ENCODE measurements at regions not wholly inside any gene's neighbourhood (a gene's known extent, or its start where the extent isn't known, plus 50 kb on each side); places are given as distances from the start of the nearest gene placed in this dataset.

DNA sequence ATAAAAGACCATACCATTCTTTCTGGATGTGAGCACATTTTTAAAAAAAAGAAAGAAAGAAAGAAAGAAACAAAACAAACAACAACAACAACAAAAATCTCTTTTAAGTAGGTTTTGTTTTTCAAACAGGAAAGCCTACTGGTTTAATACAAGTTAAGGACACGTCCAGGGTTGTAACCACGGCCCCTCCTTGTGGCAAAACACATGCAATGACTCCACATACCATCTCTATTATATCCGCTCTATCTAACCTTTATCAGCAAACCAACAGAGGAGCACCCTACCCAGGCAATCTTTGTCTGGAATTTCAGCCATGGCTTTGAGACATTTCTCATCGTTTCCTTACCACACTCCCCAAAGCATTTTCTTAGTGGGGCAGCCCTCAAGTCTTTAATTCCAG is 360.5 kb upstream of the TMPO start:
- H3K27ac ChIP-seq = no peak overlapping the region
- H3K36me3 ChIP-seq = no peaks in the 10 kb centered on the region
- no peak for DNase-seq (ENCODE audit: low spot score in 2 of 2)
- WGBS, 2 donors = 19 to 20% methylated on average over 4 of the region's 4 CpGs
- no peaks in the 10 kb centered on the region for H3K9me3 ChIP-seq
- no peaks in the 10 kb centered on the region for H3K4me1 ChIP-seq
- H3K4me3 ChIP-seq = no peak overlapping the region
- no peak for TF ChIP-seq EP300 (IDR thresholded peaks at IDR 0.05)
- TF ChIP-seq POLR2A (IDR thresholded peaks at IDR 0.05) = no peak
- TF ChIP-seq, protein P1, sequence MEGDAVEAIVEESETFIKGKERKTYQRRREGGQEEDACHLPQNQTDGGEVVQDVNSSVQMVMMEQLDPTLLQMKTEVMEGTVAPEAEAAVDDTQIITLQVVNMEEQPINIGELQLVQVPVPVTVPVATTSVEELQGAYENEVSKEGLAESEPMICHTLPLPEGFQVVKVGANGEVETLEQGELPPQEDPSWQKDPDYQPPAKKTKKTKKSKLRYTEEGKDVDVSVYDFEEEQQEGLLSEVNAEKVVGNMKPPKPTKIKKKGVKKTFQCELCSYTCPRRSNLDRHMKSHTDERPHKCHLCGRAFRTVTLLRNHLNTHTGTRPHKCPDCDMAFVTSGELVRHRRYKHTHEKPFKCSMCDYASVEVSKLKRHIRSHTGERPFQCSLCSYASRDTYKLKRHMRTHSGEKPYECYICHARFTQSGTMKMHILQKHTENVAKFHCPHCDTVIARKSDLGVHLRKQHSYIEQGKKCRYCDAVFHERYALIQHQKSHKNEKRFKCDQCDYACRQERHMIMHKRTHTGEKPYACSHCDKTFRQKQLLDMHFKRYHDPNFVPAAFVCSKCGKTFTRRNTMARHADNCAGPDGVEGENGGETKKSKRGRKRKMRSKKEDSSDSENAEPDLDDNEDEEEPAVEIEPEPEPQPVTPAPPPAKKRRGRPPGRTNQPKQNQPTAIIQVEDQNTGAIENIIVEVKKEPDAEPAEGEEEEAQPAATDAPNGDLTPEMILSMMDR (IDR thresholded peaks at IDR 0.05) = peak in 2 of 5 experiments; percentile 9 to 11
- no peaks in the 10 kb centered on the region for H3K27me3 ChIP-seq

DNA sequence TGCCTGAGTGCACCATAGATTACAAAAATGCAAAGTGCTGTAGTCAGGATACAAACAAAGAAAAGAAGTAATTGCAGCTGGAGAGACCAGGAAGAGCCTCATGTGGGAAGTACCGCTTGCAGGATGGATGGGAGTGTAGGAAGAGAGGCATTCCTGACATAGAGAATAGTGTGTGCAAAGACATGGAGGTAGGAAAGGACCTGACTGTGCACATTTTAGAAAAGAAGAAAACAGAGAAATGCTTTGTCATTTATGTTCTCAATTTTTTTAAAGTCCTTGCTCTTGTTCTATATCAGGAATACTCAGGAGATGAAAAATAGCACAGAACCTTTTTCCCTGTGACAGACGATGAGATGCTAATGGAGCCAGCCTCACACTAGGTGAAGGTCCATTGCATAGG is 358.7 kb upstream of the TMPO start:
- Histone ChIP-seq H3K27ac (no peak overlapping the region), H3K4me1 (no peaks in the 10 kb centered on the region), H3K36me3 (no peaks in the 10 kb centered on the region), H3K4me3 (no peak overlapping the region), H3K27me3 (no peaks in the 10 kb centered on the region), H3K9me3 (no peaks in the 10 kb centered on the region)
- DNase-seq (ENCODE audit: low spot score in 2 of 2) = no peak
- no peak for TF ChIP-seq POLR2A (IDR thresholded peaks at IDR 0.05)
- TF ChIP-seq, protein P1 (IDR thresholded peaks at IDR 0.05) = no peak
- no peak for TF ChIP-seq EP300 (IDR thresholded peaks at IDR 0.05)
- WGBS, 2 donors = 76 to 79% methylated on average over 2 of the region's 2 CpGs

DNA sequence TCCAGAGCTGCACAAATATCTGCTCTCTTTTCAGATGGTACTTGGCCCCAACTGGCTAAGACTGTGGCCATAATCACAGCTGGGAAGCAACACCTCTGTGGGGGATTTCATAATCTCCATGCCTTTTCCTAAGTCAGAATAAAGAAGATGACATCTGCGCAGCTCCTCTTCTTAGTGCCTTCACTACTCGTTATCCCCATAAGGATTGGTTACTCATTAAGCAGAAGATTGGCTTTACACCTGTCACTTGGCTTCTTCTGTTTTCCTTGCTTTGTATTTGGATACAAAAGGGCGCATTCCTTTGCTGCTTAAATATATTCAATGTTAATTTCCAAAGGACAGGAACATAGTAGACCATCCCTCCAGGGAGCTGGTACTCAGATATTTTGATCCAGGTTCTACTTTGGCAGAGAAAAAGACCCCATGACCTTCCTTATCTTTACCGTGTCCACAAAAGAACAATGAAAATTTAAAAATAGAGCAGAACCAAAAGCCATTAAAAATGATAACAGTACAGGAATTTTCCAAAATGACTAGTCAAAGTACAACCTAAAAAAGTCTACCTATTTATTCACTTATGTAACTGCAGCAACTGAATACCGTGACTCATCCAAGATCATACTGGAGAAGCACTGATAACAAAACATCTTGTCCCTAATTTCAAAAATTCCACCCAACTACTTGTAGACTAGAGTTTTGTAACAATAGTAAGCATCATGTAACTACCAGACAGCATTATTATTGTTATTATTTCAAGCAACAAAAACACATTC is 352.3 kb upstream of the TMPO start:
- no peak overlapping the region for H3K27ac ChIP-seq
- no peak overlapping the region for H3K4me3 ChIP-seq
- no peak for DNase-seq (ENCODE audit: low spot score in 2 of 2)
- no peaks in the 10 kb centered on the region for H3K36me3 ChIP-seq
- no peaks in the 10 kb centered on the region for H3K9me3 ChIP-seq
- no peak for TF ChIP-seq EP300 (IDR thresholded peaks at IDR 0.05)
- no peak for TF ChIP-seq POLR2A (IDR thresholded peaks at IDR 0.05)
- TF ChIP-seq, protein P1 (IDR thresholded peaks at IDR 0.05) = no peak
- no peaks in the 10 kb centered on the region for H3K27me3 ChIP-seq
- H3K4me1 ChIP-seq = no peaks in the 10 kb centered on the region
- WGBS, 2 donors = 70 to 71% methylated on average over 5 of the region's 5 CpGs

DNA sequence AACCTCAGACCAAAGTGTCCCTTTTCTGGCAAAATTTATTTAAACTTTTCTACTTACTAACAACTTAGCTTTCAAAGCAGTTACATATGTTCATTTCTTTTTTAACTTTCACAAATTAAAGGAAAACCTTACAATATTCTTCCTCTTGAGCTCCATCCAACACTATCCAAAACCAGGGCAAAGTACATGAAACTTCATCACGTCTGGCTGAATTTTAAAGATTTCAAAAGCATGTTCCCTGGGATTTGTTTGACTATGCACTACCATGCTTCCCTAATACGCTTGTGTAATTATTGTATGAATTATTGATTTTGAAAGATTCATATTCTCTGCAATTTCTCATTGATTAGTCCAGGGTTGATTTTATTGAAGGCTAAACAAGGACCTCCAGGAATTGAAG is 343.1 kb upstream of the TMPO start:
- no peak overlapping the region for H3K27ac ChIP-seq
- H3K4me1 ChIP-seq = no peaks in the 10 kb centered on the region
- TF ChIP-seq POLR2A (IDR thresholded peaks at IDR 0.05) (no peak), EP300 (IDR thresholded peaks at IDR 0.05) (no peak)
- TF ChIP-seq, protein P1 (IDR thresholded peaks at IDR 0.05) = no peak
- no peaks in the 10 kb centered on the region for H3K27me3 ChIP-seq
- no peak overlapping the region for H3K4me3 ChIP-seq
- 81 to 85% methylated on average over 2 of the region's 2 CpGs for WGBS, 2 donors
- DNase-seq (ENCODE audit: low spot score in 2 of 2) = no peak
- H3K36me3 ChIP-seq = no peaks in the 10 kb centered on the region
- no peaks in the 10 kb centered on the region for H3K9me3 ChIP-seq

DNA sequence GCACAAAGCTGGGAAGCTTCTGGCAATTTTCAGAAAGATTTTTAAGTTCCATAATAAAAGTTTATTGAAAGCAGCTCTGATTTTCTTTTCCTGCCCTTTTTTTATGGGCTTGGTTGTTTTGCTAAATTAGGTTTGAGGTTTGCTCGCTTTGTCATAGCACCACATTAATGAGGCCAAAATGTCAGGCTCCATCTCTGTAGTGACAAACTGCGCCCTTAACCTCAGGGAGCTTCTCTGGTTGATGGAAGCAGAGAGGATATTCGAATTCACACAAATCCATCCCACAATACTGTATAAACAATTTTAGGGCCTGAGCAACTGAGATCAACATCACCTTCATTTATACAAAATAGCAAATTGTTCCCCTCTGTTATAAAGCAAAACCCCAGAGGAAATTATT is 342.6 kb upstream of the TMPO start:
- no peak for DNase-seq (ENCODE audit: low spot score in 2 of 2)
- WGBS, 2 donors = 67 to 79% methylated on average over 3 of the region's 3 CpGs
- Histone ChIP-seq H3K4me3 (no peak overlapping the region), H3K9me3 (no peaks in the 10 kb centered on the region), H3K4me1 (no peaks in the 10 kb centered on the region), H3K27ac (no peak overlapping the region), H3K27me3 (no peaks in the 10 kb centered on the region), H3K36me3 (no peaks in the 10 kb centered on the region)
- TF ChIP-seq, protein P1 (IDR thresholded peaks at IDR 0.05) = no peak
- TF ChIP-seq EP300 (IDR thresholded peaks at IDR 0.05) (no peak), POLR2A (IDR thresholded peaks at IDR 0.05) (no peak)

All from tibial nerve (tissue), 4 donors.